Activated CD8-positive, alpha-beta T cell treated with anti-CD3 and anti-CD28 coated beads for 36 hours (primary cell): ENCODE measurements at regions not wholly inside any gene's neighbourhood (a gene's known extent, or its start where the extent isn't known, plus 50 kb on each side); places are given as distances from the start of the nearest gene placed in this dataset.

Experiments
- ATAC-seq: fragments of 200-7000 bp; cut with Tn5 transposase; one replicate; pipeline ENCODE4 v1.10.0; 2021; ENCODE audit warnings: mild to moderate bottlenecking, moderate library complexity
- CTCF ChIA-PET: fragments of 350-600 bp; sonication (Branson Sonifier 250); formaldehyde crosslinking; loops from one replicate; lab custom pipeline; 2021; ENCODE audit warnings: antibody characterized with exemption; lab: Charles Lee
- POLR2A ChIA-PET: fragments of 350-600 bp; sonication (Branson Sonifier 250); formaldehyde crosslinking; loops from one replicate; lab custom pipeline; 2021; ENCODE audit warnings: antibody characterized with exemption; lab: Charles Lee
- DNase-seq: peaks from one replicate; pipeline ENCODE4 v3.0.0-alpha.2; 2020
- H3K27ac Mint-ChIP-seq: one replicate; pipeline ENCODE4 v1.8.0; 2021; ENCODE audit warnings: mild to moderate bottlenecking, mixed read lengths
- H3K27me3 Mint-ChIP-seq: one replicate; pipeline ENCODE4 v1.8.0; 2021; ENCODE audit warnings: mixed read lengths
- H3K36me3 Mint-ChIP-seq: one replicate; pipeline ENCODE4 v1.8.0; 2021; ENCODE audit warnings: low read depth, mixed read lengths
- H3K4me1 Mint-ChIP-seq: one replicate; pipeline ENCODE4 v1.8.0; 2021; ENCODE audit warnings: low read depth, mixed read lengths
- H3K4me3 Mint-ChIP-seq: one replicate; pipeline ENCODE4 v1.8.0; 2021; ENCODE audit warnings: mild to moderate bottlenecking, moderate library complexity, mixed read lengths
- H3K9me3 Mint-ChIP-seq: one replicate; pipeline ENCODE4 v1.8.0; 2021; ENCODE audit warnings: mixed read lengths
- intact Hi-C: fragments of 100-400 bp; cut with micrococcal nuclease; formaldehyde crosslinking; loops from one replicate; pipeline ENCODE4 v1.10.0; 2022
- TF ChIP-seq, protein P1 (sequence below): fragments of 200-600 bp; IDR thresholded peaks from one replicate; pipeline ENCODE4 v1.8.0; 2022; ENCODE audit warnings: antibody characterized with exemption, mild to moderate bottlenecking

- intact Hi-C loops = no loop called here
- H3K4me1 Mint-ChIP-seq = no peaks in the 10 kb centered on the region
- ChIA-PET CTCF (no interaction called here), POLR2A (no interaction called here)
- H3K27ac Mint-ChIP-seq = no peak overlapping the region
- peaks cover 5% of the 10 kb centered on the region for H3K27me3 Mint-ChIP-seq
- DNase-seq (no peak), ATAC-seq (no peak)
- H3K4me3 Mint-ChIP-seq = no peak overlapping the region
- H3K9me3 Mint-ChIP-seq = no peaks in the 10 kb centered on the region
- no peaks in the 10 kb centered on the region for H3K36me3 Mint-ChIP-seq
- TF ChIP-seq, protein P1, sequence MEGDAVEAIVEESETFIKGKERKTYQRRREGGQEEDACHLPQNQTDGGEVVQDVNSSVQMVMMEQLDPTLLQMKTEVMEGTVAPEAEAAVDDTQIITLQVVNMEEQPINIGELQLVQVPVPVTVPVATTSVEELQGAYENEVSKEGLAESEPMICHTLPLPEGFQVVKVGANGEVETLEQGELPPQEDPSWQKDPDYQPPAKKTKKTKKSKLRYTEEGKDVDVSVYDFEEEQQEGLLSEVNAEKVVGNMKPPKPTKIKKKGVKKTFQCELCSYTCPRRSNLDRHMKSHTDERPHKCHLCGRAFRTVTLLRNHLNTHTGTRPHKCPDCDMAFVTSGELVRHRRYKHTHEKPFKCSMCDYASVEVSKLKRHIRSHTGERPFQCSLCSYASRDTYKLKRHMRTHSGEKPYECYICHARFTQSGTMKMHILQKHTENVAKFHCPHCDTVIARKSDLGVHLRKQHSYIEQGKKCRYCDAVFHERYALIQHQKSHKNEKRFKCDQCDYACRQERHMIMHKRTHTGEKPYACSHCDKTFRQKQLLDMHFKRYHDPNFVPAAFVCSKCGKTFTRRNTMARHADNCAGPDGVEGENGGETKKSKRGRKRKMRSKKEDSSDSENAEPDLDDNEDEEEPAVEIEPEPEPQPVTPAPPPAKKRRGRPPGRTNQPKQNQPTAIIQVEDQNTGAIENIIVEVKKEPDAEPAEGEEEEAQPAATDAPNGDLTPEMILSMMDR = no peak
These were observed 66.7 kb downstream of the CCER1 start for GRCh38 chr12:90888316-90888715.

- ChIA-PET POLR2A (no interaction called here), CTCF (no interaction called here)
- Mint-ChIP-seq H3K9me3 (no peaks in the 10 kb centered on the region), H3K4me1 (no peaks in the 10 kb centered on the region), H3K36me3 (no peaks in the 10 kb centered on the region), H3K27ac (no peak overlapping the region), H3K27me3 (no peaks in the 10 kb centered on the region), H3K4me3 (no peak overlapping the region)
- intact Hi-C loops = no loop called here
- TF ChIP-seq, protein P1 = no peak
- no peak for ATAC-seq
- no peak for DNase-seq
These were observed 71.5 kb downstream of the CCER1 start for GRCh38 chr12:90883456-90883855.

DNA sequence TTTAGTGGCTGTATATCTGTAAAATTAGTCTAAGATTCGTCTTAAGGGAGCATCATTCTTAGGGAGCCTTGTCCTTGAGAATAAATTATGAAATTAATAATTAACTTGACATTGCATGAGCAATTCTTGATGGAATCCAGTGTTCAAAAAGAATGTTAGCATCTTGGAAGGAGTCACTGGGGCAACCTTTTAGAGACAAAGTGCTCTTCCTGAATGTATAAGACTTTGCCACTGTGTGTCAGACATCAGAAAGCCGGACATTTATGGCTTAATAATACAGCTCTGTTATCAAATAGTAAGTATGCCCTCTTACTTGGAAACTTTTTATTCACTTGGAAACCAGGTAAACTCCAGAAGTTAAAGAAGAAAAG is 83.3 kb downstream of the CCER1 start:
- intact Hi-C loops = no loop called here
- TF ChIP-seq, protein P1 = no peak
- Mint-ChIP-seq H3K4me1 (no peaks in the 10 kb centered on the region), H3K36me3 (no peaks in the 10 kb centered on the region), H3K27ac (no peak overlapping the region), H3K27me3 (no peaks in the 10 kb centered on the region), H3K4me3 (no peak overlapping the region), H3K9me3 (no peaks in the 10 kb centered on the region)
- ChIA-PET CTCF (no interaction called here), POLR2A (no interaction called here)
- ATAC-seq (no peak), DNase-seq (no peak)

DNA sequence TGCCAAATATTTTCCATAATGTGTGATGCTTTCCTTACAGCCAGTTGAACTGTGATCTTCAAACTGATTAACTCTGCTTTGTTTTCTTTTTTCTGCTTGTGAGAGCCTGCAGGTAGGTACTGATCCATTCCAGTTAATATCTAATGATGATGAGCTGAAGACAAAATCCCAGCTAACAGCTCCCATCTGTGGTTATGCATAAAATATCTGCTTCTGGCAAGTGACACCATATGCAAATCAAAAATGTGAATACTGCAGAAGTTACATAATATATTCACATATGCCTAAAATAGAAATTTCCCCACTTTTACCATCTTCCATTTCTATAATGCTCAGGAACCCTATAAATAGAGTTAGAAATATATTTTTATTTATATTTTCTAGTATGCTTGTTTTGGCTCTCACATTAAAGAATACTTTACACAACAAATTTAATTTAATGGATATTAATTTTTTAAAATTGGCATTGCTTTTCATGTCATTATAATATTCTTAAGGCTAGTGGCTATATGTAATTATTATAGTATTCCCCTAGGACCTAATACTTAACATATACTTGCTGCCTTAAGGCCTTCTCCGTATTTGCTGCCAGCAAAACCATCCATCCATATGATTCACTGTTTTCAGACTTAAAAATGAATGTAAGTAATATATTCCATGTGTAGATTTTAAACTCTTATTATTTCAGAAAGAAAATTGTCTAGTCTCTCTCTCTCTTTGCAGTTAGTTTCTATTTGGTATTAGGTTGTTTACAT is 83.8 kb downstream of the CCER1 start:
- CTCF ChIA-PET = no interaction called here
- H3K27ac Mint-ChIP-seq = no peak overlapping the region

DNA sequence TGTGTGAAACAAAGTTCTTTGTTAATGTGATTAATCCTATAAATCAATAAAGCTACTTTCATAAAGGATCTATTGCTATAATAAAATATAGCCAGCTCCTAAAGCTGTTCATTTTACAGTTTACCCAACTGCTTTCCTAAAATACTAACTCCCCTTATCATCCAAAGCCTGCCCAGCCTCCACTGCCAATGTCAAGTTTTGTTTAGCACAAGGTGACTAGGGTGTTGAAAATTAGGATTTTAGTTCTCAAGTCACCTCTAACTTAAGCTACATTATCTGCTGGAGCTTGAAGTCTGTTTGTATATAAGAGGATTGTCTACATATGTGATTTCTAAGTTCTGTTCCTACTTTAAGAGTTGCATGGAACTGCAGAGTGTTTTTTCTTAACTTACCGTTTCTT is 86.3 kb downstream of the CCER1 start:
- Mint-ChIP-seq H3K27ac (no peak overlapping the region), H3K9me3 (no peaks in the 10 kb centered on the region), H3K4me3 (no peak overlapping the region), H3K4me1 (no peaks in the 10 kb centered on the region), H3K36me3 (no peaks in the 10 kb centered on the region), H3K27me3 (no peaks in the 10 kb centered on the region)
- TF ChIP-seq, protein P1 = no peak
- DNase-seq (no peak), ATAC-seq (no peak)
- POLR2A ChIA-PET = no interaction called here
- CTCF ChIA-PET = no interaction called here
- intact Hi-C loops = no loop called here

More for the DNA sequence above, 83.8 kb downstream of the CCER1 start:
- no peak for ATAC-seq
- Mint-ChIP-seq H3K27me3 (no peaks in the 10 kb centered on the region), H3K4me3 (no peak overlapping the region), H3K36me3 (no peaks in the 10 kb centered on the region), H3K9me3 (no peaks in the 10 kb centered on the region), H3K4me1 (no peaks in the 10 kb centered on the region)
- no peak for DNase-seq
- TF ChIP-seq, protein P1 = no peak
- intact Hi-C loops = no loop called here
- POLR2A ChIA-PET = no interaction called here
